Frontal cortex (tissue), 3 donors: ENCODE measurements at regions not wholly inside any gene's neighbourhood (a gene's known extent, or its start where the extent isn't known, plus 50 kb on each side); places are given as distances from the start of the nearest gene placed in this dataset.
A peak's percentile ranks its signal among the peaks of the same experiment; 100 is the strongest.

Source experiments
- DNase-seq, 2 donors: peaks; one replicate each; pipeline ENCODE4 v3.0.0; 2012; ENCODE audit warnings: low spot score in 2 of 2
- FAIRE-seq: peaks from 2 replicates; lab custom pipeline; 2012; peaks lifted over from hg19 to GRCh38; lab: Jason Lieb, UNC
- donor health status: control.
- donor health status: control.
- donor health status: control.

GRCh38 chr1:63032171-63032570, 248.2 kb downstream of the ATG4C start:
- no peak for FAIRE-seq
- no peak for DNase-seq

- DNase-seq (no peak), FAIRE-seq (no peak)
Observed at GRCh38 chr1:63033211-63033610, 249.3 kb downstream of the ATG4C start.

- DNase-seq (no peak), FAIRE-seq (no peak)
Observed at GRCh38 chr1:63034256-63034655, 250.3 kb downstream of the ATG4C start.

- FAIRE-seq, result no peak
- DNase-seq, result no peak
Observed at GRCh38 chr1:63038586-63038985, 254.7 kb downstream of the ATG4C start.

GRCh38 chr1:63041660-63042059, 257.7 kb downstream of the ATG4C start:
- FAIRE-seq (no peak), DNase-seq (no peak)

DNA sequence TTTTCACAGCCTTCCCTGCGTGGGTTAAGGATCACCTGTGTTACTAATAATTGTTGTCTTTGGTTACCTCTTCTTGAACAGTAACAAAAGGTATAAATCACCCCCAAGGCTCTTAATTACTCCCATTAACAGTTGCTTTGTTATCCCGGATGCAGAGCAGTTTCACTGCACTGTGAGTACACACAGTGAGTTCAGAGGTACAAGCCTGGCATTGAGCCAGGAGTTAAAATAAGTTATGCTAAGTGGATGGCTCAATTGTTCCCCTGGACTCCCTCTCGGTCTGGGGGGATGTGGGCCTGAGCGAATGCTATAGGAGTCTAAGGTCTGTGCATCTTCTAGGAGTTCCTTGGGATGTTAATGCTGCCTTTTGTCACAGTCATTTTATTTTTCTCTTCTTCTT, 258.3 kb downstream of the ATG4C start:
- DNase-seq (no peak), FAIRE-seq (no peak)

DNA sequence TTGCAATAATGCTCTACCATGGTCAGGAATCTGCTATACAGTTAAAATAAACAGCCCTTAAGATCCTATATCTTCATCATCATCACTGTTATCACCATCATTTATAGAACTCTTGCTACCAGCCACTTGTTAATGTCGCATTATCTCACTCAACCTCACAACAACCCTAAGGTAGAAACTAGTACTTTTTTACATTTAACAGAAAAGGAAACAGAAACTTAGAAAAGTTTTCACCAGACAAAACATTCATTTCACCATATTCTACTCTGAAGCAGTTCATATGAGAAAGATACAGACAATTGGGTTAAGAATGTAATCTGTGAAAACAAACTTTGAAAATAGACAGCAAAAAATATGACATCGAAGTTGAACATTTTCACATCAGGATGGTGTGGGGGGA, 262.6 kb downstream of the ATG4C start:
- DNase-seq (no peak), FAIRE-seq (no peak)

- DNase-seq (no peak), FAIRE-seq (no peak)
Observed at GRCh38 chr1:63049135-63049534, 265.2 kb downstream of the ATG4C start.

DNA sequence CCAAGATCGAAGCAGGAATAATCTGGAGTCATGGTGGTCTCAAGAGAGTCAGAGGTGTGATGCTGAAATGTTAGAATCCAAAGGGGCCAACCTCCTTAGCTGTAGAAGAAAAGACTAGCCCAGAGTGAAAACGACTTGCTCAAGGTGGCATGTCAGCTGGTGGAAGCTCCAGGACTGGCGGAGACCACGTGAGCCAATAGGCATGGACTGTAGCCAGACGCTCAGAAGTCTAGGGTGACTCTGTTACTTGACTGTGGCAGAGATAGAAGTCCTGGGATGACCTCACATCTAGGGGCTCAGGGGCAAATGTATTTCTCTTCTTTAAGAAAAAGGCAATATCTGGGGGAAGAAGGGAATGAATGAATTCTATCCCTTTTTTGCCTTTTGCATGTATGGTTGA, 267.4 kb downstream of the ATG4C start:
- FAIRE-seq (no peak), DNase-seq (no peak)

GRCh38 chr1:63051886-63052285, 268.0 kb downstream of the ATG4C start:
- DNase-seq (no peak), FAIRE-seq (no peak)

GRCh38 chr1:63054184-63054583, 268.2 kb upstream of the FOXD3 start:
- DNase-seq (no peak), FAIRE-seq (no peak)

GRCh38 chr1:63063367-63063766, 259.0 kb upstream of the FOXD3 start:
- no peak for FAIRE-seq
- DNase-seq, result no peak

DNA sequence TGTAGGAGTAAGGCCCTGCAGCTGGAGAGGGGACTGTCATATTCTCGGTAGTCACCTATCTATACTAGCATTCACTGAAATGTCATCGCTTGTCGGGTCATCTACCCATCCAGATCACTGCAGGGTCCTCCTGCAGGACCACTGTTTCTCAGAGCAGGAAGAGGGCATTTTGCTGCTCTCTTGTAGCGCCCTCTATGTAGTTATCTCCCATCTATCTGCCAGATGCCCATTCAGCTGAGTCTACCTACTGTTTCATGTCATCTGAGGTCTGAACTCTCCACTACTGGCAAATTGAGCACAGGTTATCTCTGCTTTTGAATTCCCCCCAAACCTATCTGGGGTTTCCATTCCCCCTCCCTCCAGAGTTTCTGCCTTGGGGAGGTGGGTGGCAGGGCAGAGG, 258.2 kb upstream of the FOXD3 start:
- FAIRE-seq (no peak), DNase-seq (no peak)

GRCh38 chr1:63068626-63069025, 253.7 kb upstream of the FOXD3 start:
- DNase-seq, result no peak
- no peak for FAIRE-seq

DNA sequence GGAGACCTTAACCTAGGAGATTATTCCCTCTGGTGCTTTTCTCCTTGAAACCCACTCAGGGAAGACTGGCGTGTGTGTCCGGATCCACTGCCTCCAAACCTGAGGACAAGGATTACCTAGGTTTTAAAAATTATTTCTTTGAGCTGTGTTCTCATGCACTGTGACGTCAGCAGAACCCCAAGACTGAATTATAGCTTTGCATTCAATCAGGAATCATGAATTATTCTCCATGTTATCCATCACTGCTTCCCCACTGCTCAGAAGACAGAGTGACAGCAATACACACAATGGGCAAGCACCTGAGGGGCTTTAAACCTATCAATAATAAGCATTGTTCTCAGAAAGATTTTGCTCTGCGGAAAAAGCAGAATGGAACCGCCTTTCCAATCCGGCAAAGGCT, 253.2 kb upstream of the FOXD3 start:
- DNase-seq (no peak), FAIRE-seq (no peak)

DNA sequence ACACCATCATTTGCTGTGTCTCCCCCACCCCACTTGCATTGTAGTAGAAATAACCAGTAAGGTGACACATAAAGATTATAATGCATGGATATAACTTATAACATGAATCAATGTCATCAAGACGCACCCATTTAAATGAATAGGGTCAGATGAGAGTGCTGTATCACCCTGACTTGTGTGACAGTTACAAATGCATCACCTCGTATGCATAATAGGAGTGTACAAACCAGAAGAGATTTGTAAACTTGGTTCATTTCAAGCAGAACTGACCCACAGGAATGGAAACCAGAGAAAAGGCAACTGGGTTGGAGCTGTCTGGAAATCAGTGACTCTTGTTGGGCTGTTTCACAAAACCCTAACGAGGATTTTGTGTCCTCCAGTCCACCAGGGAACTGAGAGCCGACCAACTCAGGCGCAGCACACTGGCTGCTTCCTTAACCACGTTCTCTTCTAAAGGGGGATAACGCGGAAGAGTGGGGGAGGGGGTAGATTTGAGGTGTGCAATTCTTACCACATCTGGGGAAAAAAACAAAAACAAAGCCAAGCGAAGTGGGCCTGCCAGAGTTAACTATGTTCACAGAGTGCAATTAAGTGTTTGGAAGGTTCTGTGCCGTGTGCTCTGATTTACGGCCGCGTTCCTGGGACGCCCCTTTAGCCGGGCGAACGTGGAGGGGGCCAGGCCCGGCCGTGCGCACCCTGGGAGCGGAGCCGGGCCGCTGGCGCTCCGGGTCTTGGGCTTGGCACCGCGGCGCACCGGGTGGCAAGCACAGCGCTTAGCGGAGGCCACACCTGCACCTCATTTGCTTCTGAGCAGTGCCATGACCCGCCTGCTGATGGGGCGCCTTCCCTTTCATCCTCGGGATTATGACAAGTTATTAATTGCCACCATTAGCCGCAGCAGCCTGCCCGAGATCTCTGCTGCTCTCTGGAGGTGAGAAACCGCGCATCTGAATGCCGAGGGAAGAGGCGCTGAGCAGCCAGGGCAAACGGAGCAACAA, 248.8 kb upstream of the FOXD3 start:
- no peak for FAIRE-seq
- DNase-seq, result peak; percentile 51 to 59

DNA sequence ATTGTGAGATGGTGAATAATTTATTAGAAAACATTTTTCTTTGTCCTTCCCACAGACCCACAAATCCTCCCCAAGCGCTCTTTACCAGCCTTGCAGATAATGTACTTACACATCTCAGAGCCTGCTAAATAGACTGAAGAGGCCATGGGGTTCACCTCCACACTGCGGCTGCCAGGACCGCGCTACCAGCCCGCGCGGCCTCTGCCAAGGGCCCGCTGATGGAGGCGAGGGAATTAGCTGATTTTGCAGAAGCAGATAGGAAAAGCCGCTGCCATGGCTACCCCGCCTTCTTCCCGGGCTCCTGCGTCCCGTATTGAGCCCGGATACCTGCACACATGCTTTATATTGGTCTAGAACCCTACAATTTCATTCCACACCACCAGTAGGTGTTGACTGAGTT, 248.0 kb upstream of the FOXD3 start:
- FAIRE-seq (no peak), DNase-seq (no peak)

DNA sequence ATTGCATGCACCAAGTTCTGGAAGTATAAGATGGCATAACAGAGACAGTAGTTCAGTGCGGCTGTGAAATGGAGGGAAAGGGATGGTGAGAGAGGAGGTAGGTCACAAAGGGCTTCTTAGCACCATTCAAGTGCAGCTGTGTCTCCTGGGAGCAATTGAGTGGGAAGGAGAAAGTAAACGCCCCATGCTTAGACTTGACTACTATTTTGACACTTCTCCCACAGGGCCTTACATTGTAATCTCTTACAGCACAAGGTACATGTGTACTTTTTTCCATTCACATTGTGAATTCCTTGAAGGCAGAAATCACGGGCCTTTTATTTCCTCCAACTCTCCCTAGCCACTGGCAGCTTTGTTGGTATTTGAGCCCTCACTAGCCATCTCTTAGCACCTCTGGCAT, 239.6 kb upstream of the FOXD3 start:
- FAIRE-seq (no peak), DNase-seq (no peak)

DNA sequence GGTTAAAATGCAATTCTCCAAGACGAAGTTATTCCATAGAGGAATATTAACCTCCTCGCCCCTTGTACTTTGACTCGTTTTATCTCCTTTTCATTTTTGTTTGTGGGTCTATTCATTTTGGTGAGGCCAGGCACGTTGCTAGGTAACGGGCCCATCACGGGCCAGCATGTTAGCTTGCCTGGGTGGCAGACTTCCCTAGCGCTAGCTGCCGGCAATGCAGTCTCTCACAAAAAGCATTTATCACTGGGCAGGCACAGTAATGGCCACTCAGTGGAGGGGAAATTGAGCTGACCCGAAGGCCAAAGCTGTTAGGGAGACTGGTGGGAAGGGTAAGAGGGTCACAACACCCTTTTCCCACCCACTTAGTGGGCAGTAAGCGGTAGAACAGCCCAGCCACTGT, 234.4 kb upstream of the FOXD3 start:
- no peak for FAIRE-seq
- no peak for DNase-seq

GRCh38 chr1:63099188-63099587, 223.2 kb upstream of the FOXD3 start:
- no peak for FAIRE-seq
- DNase-seq, result no peak

GRCh38 chr1:63101336-63101735, 221.0 kb upstream of the FOXD3 start:
- DNase-seq, result no peak
- no peak for FAIRE-seq

DNA sequence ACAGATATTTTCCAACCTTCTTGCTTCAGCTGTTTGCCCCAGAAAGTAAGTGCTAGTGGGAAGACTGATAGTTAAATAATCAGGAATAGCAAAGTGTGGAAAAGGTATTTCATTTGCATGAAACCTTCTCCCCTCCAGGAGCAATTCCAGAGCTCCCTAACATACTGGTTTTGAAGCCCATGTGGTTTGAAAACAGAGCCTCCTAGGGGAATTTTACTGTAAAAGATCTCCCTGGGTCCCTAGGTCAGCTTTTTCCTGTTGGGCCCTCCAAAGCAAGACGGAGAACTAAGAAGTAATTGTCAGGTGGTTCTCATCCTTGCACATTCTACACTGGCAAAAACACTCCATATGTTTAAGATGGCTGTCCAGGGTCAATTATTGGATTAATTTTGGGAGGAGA, 218.7 kb upstream of the FOXD3 start:
- DNase-seq (no peak), FAIRE-seq (no peak)
